CD14-positive monocyte (primary cell): ENCODE measurements at regions not wholly inside any gene's neighbourhood (a gene's known extent, or its start where the extent isn't known, plus 50 kb on each side); places are given as distances from the start of the nearest gene placed in this dataset.

Experiments used
- DNase-seq, 3 donors: peaks; one replicate each; pipeline ENCODE4 v3.0.0-alpha.2; 2011 to 2022
- H2AFZ ChIP-seq: 2 replicates; pipeline ENCODE4 v1.6.0; 2012; ENCODE audit warnings: mild to moderate bottlenecking, low read depth, low read length, inconsistent platforms; ENCODE audit not compliant: insufficient read depth, poor library complexity, severe bottlenecking
- H3K27ac ChIP-seq, 2 donors: 1 replicate in 1 of 2; 2 replicates in 1 of 2; pipeline ENCODE4 v1.5.1; 2012 to 2013; ENCODE audit warnings: low read length in 2 of 2, control low read depth in 1 of 2, inconsistent platforms in 1 of 2, low read depth in 1 of 2, mild to moderate bottlenecking in 1 of 2
- H3K27me3 ChIP-seq, 2 donors: one replicate each; pipeline versions ENCODE4 v1.6.0 to v1.6.1; 2011 to 2013; ENCODE audit warnings: low read length in 2 of 2; ENCODE audit not compliant: control insufficient read depth in 2 of 2, insufficient read depth in 2 of 2
- H3K36me3 ChIP-seq, 2 donors: replicated peaks in 1 of 2; 1 replicate in 1 of 2; 2 replicates in 1 of 2; pipeline versions ENCODE4 v1.5.1 to v1.6.1; 2012 to 2013; ENCODE audit warnings: low read length in 2 of 2, control low read depth in 1 of 2, inconsistent platforms in 1 of 2, mild to moderate bottlenecking in 1 of 2; ENCODE audit not compliant: insufficient read depth in 2 of 2, control insufficient read depth in 1 of 2
- H3K4me1 ChIP-seq, 2 donors: 1 replicate in 1 of 2; 2 replicates in 1 of 2; pipeline versions ENCODE4 v1.5.1 to v1.6.1; 2012 to 2013; ENCODE audit warnings: low read length in 2 of 2, control low read depth in 1 of 2, inconsistent platforms in 1 of 2, mild to moderate bottlenecking in 1 of 2, moderate library complexity in 1 of 2; ENCODE audit not compliant: insufficient read depth in 2 of 2, control insufficient read depth in 1 of 2
- H3K4me2 ChIP-seq: replicated peaks from 2 replicates; pipeline ENCODE3; 2012; ENCODE audit warnings: low read length, moderate library complexity, mild to moderate bottlenecking; ENCODE audit not compliant: poor library complexity, severe bottlenecking; ENCODE audit errors: extremely low read depth
- H3K4me3 ChIP-seq, 3 experiments: fragments of 200-600 bp in 1 of 3; sonication (generic) in 1 of 3; replicated peaks in 1 of 3; 1 replicate in 2 of 3; 2 replicates in 1 of 3; pipeline ENCODE4 v1.5.1; 2011 to 2013; ENCODE audit warnings: low read length in 3 of 3, mild to moderate bottlenecking in 3 of 3, control low read depth in 2 of 3, low read depth in 2 of 3, inconsistent platforms in 1 of 3, moderate library complexity in 1 of 3
- H3K79me2 ChIP-seq: 2 replicates; pipeline ENCODE4 v1.6.0; 2012; ENCODE audit warnings: mild to moderate bottlenecking, control low read depth, inconsistent platforms, low read length, moderate library complexity; ENCODE audit not compliant: insufficient read depth
- H3K9ac ChIP-seq: 2 replicates; pipeline ENCODE4 v1.6.0; 2017; ENCODE audit warnings: low read length, mild to moderate bottlenecking; ENCODE audit not compliant: insufficient read depth, poor library complexity, severe bottlenecking
- H3K9me3 ChIP-seq, 2 donors: replicated peaks in 1 of 2; 1 replicate in 1 of 2; 2 replicates in 1 of 2; pipeline versions ENCODE4 v1.5.1 to v1.6.1; 2012 to 2013; ENCODE audit warnings: low read length in 2 of 2, control low read depth in 1 of 2; ENCODE audit not compliant: control insufficient read depth in 1 of 2, insufficient read depth in 1 of 2
- H4K20me1 ChIP-seq: 2 replicates; pipeline ENCODE4 v1.6.0; 2012; ENCODE audit warnings: mild to moderate bottlenecking, low read length, control low read depth, moderate library complexity; ENCODE audit not compliant: insufficient read depth
- H3K27ac Mint-ChIP-seq, 7 donors: one replicate each; pipeline ENCODE4 v1.8.0; 2020; ENCODE audit warnings: mild to moderate bottlenecking in 7 of 7, mixed read lengths in 7 of 7, moderate library complexity in 6 of 7, inconsistent platforms in 2 of 7
- H3K27me3 Mint-ChIP-seq, 3 donors: one replicate each; pipeline ENCODE4 v1.8.0; 2021 to 2022; ENCODE audit warnings: low read depth in 3 of 3, mild to moderate bottlenecking in 3 of 3, mixed read lengths in 3 of 3, moderate library complexity in 3 of 3, inconsistent platforms in 1 of 3
- H3K36me3 Mint-ChIP-seq, 2 donors: one replicate each; pipeline ENCODE4 v1.8.0; 2020; ENCODE audit warnings: mixed read lengths in 2 of 2, inconsistent platforms in 1 of 2, mild to moderate bottlenecking in 1 of 2
- H3K4me1 Mint-ChIP-seq: one replicate; pipeline ENCODE4 v1.8.0; 2020; ENCODE audit warnings: mild to moderate bottlenecking, mixed read lengths
- H3K4me3 Mint-ChIP-seq, 2 donors: one replicate each; pipeline ENCODE4 v1.8.0; 2020; ENCODE audit warnings: mild to moderate bottlenecking in 2 of 2, mixed read lengths in 2 of 2, moderate library complexity in 1 of 2
- H3K9me3 Mint-ChIP-seq, 7 donors: one replicate each; pipeline ENCODE4 v1.8.0; 2020 to 2022; ENCODE audit warnings: mixed read lengths in 7 of 7, mild to moderate bottlenecking in 6 of 7, moderate library complexity in 6 of 7, inconsistent platforms in 2 of 7
- WGBS: methylation state at CpG from one replicate; pipeline ENCODE4 v1.1.5; 2013; ENCODE audit warnings: missing lambda C conversion rate; ENCODE audit not compliant: insufficient coverage; 5-methylcytosine and 5-hydroxymethylcytosine counted together
- intact Hi-C, 2 donors: fragments of 100-400 bp; cut with micrococcal nuclease; formaldehyde crosslinking; loops; one replicate each; pipeline versions ENCODE4 v1.15.0 to v1.15.1; 2023
- TF ChIP-seq, protein P1 (sequence below): fragments of 200-600 bp; IDR thresholded peaks from one replicate; pipeline ENCODE4 v1.8.0; 2022; ENCODE audit warnings: antibody characterized with exemption, mild to moderate bottlenecking

DNA sequence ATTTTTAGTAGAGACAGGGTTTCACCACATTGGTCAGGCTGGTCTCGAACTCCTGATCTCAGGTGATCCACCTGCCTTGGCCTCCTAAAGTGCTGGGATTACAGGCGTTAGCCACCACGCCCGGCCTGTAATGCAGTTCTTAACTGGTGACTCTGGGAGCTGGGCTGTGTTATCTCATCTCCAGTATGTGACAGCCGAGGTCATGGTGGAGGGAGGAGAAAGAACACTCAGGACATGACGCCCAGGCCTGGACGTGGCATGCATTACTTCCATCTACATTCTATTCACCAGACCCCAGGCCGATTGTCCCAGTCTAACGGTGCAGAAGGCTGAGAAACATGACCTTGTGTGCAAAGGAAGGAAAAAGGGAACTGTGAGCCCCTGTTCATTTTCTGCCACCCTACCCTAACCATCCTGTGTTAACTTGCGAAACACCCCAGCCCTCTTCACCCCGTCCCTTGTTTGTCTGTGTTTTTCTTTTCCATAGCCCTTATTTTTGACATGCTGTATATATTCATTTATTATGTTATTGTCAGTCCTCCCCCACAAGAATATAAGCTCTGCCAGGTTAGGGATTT lies 88.1 kb upstream of the ASAP2 start:
- no peak overlapping the region for H3K4me2 ChIP-seq
- H3K9me3 Mint-ChIP-seq, result peaks cover 0 to 8% (median 5%) of the 10 kb centered on the region in 7 donors
- peak overlapping the region in 1 of 7 donors; percentile 15 for H3K27ac Mint-ChIP-seq
- no peak overlapping the region for H3K4me3 ChIP-seq
- intact Hi-C loops, result no loop called here
- no peak overlapping the region for H3K27ac ChIP-seq
- H2AFZ ChIP-seq, result peak overlapping the region; percentile 41
- WGBS, result 82% methylated on average over 2 of the region's 11 CpGs
- no peaks in the 10 kb centered on the region for H3K27me3 ChIP-seq
- H3K36me3 ChIP-seq, result no peaks in the 10 kb centered on the region
- H3K4me1 ChIP-seq, result peaks cover 12 to 13% of the 10 kb centered on the region in 2 donors
- DNase-seq, result no peak
- peaks cover 18% of the 10 kb centered on the region for H3K4me1 Mint-ChIP-seq
- H3K9me3 ChIP-seq, result peaks cover 0 to 3% of the 10 kb centered on the region in 2 donors
- H3K9ac ChIP-seq, result no peak overlapping the region
- no peak overlapping the region for H3K4me3 Mint-ChIP-seq
- peaks cover 0 to 1% of the 10 kb centered on the region in 2 donors for H3K36me3 Mint-ChIP-seq
- H4K20me1 ChIP-seq, result no peaks in the 10 kb centered on the region
- H3K27me3 Mint-ChIP-seq, result peaks cover 0 to 4% (median 2%) of the 10 kb centered on the region in 3 donors
- TF ChIP-seq, protein P1, sequence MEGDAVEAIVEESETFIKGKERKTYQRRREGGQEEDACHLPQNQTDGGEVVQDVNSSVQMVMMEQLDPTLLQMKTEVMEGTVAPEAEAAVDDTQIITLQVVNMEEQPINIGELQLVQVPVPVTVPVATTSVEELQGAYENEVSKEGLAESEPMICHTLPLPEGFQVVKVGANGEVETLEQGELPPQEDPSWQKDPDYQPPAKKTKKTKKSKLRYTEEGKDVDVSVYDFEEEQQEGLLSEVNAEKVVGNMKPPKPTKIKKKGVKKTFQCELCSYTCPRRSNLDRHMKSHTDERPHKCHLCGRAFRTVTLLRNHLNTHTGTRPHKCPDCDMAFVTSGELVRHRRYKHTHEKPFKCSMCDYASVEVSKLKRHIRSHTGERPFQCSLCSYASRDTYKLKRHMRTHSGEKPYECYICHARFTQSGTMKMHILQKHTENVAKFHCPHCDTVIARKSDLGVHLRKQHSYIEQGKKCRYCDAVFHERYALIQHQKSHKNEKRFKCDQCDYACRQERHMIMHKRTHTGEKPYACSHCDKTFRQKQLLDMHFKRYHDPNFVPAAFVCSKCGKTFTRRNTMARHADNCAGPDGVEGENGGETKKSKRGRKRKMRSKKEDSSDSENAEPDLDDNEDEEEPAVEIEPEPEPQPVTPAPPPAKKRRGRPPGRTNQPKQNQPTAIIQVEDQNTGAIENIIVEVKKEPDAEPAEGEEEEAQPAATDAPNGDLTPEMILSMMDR, result no peak
- no peaks in the 10 kb centered on the region for H3K79me2 ChIP-seq

DNA sequence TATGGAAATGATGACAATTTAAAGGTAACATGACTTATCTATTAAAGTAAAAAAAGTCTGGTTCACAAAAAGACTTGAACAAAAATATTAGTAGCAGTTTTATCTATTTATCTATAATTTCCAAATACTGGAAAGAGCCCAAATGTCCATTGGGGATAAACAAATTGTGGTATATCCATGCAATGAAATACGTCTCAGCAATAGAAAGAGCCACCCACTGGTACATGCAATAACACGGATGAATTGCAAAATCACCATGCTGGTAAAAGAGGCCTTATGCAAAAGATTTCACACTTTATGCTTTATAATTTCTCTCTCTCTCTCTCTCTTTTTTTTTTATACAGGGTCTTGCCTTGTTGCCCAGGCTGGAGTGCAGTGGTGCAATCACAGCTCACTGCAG lies 91.4 kb upstream of the ASAP2 start:
- DNase-seq, result no peak
- TF ChIP-seq, protein P1, result no peak
- Histone ChIP-seq H3K9me3 (peaks cover 0 to 3% of the 10 kb centered on the region in 2 donors), H3K27me3 (no peaks in the 10 kb centered on the region), H3K27ac (no peak overlapping the region), H3K4me1 (peaks cover 12 to 13% of the 10 kb centered on the region in 2 donors), H3K9ac (no peak overlapping the region), H3K79me2 (no peaks in the 10 kb centered on the region), H2AFZ (no peak overlapping the region), H3K36me3 (no peaks in the 10 kb centered on the region), H3K4me2 (no peak overlapping the region), H4K20me1 (no peaks in the 10 kb centered on the region), H3K4me3 (no peak overlapping the region)
- no CpG with 5 or more reads among the region's 2 CpGs for WGBS
- Mint-ChIP-seq H3K36me3 (peaks cover 0 to 1% of the 10 kb centered on the region in 2 donors), H3K27me3 (peaks cover 2 to 3% (median 2%) of the 10 kb centered on the region in 3 donors), H3K4me3 (no peak overlapping the region), H3K27ac (no peak overlapping the region), H3K4me1 (peaks cover 29% of the 10 kb centered on the region), H3K9me3 (peaks cover 0 to 8% (median 5%) of the 10 kb centered on the region in 7 donors)
- intact Hi-C loops, result no loop called here
